ENCODE measurements at regions not wholly inside any gene's neighbourhood (a gene's known extent, or its start where the extent isn't known, plus 50 kb on each side); places are given as distances from the start of the nearest gene placed in this dataset.

- no peak for TF ChIP-seq CTCF (IDR thresholded peaks at IDR 0.05)
- no peak for TF ChIP-seq EP300 (IDR thresholded peaks at IDR 0.05)
- TF ChIP-seq POLR2AphosphoS5 (IDR thresholded peaks at IDR 0.05) = no peak
Measured at GRCh38 chr1:73026114-73026513, 743.8 kb upstream of the NEGR1 start.

All from sigmoid colon (tissue), 4 donors.